Activated T-cell treated with anti-CD3 and anti-CD28 coated beads, Interleukin-2, amount 50 U/mL, for 24 hours (primary cell): ENCODE measurements at regions not wholly inside any gene's neighbourhood (a gene's known extent, or its start where the extent isn't known, plus 50 kb on each side); places are given as distances from the start of the nearest gene placed in this dataset.

Source experiments
- DNase-seq: peaks from one replicate; pipeline ENCODE4 v3.0.0-alpha.2; 2020
- H3K27ac Mint-ChIP-seq: 2 replicates; pipeline ENCODE4 v1.8.0; 2020; ENCODE audit warnings: mild to moderate bottlenecking, mixed read lengths
- H3K27me3 Mint-ChIP-seq: 2 replicates; pipeline ENCODE4 v1.8.0; 2020; ENCODE audit warnings: mixed read lengths
- H3K36me3 Mint-ChIP-seq: 2 replicates; pipeline ENCODE4 v1.8.0; 2020; ENCODE audit warnings: low read depth, mixed read lengths
- H3K4me1 Mint-ChIP-seq: 2 replicates; pipeline ENCODE4 v1.8.0; 2020; ENCODE audit warnings: low read depth, mixed read lengths
- H3K4me3 Mint-ChIP-seq: 2 replicates; pipeline ENCODE4 v1.8.0; 2020; ENCODE audit warnings: mild to moderate bottlenecking, moderate library complexity, mixed read lengths
- H3K9me3 Mint-ChIP-seq: 2 replicates; pipeline ENCODE4 v1.8.0; 2020; ENCODE audit warnings: mixed read lengths

- Mint-ChIP-seq H3K27ac (no peak overlapping the region), H3K36me3 (no peaks in the 10 kb centered on the region), H3K4me1 (no peaks in the 10 kb centered on the region), H3K4me3 (no peak overlapping the region), H3K27me3 (no peaks in the 10 kb centered on the region), H3K9me3 (peaks cover 2% of the 10 kb centered on the region)
- DNase-seq = no peak
Observed at GRCh38 chr5:125011947-125012346, 265.5 kb upstream of the ZNF608 start.

GRCh38 chr5:125012727-125013451 is 266.4 kb upstream of the ZNF608 start:
- Mint-ChIP-seq H3K4me1 (no peaks in the 10 kb centered on the region), H3K27ac (no peak overlapping the region), H3K9me3 (peaks cover 2% of the 10 kb centered on the region), H3K36me3 (no peaks in the 10 kb centered on the region), H3K27me3 (no peaks in the 10 kb centered on the region), H3K4me3 (no peak overlapping the region)
- no peak for DNase-seq

- Mint-ChIP-seq H3K27me3 (no peaks in the 10 kb centered on the region), H3K9me3 (peaks cover 2% of the 10 kb centered on the region), H3K27ac (no peak overlapping the region), H3K4me3 (no peak overlapping the region), H3K4me1 (no peaks in the 10 kb centered on the region), H3K36me3 (no peaks in the 10 kb centered on the region)
- no peak for DNase-seq
Observed at GRCh38 chr5:125014202-125014601, 267.8 kb upstream of the ZNF608 start.

GRCh38 chr5:125017796-125018195 is 271.4 kb upstream of the ZNF608 start:
- H3K27me3 Mint-ChIP-seq = no peaks in the 10 kb centered on the region
- H3K27ac Mint-ChIP-seq = no peak overlapping the region
- no peak overlapping the region for H3K4me3 Mint-ChIP-seq
- no peak for DNase-seq
- H3K9me3 Mint-ChIP-seq = no peaks in the 10 kb centered on the region
- H3K36me3 Mint-ChIP-seq = no peaks in the 10 kb centered on the region
- no peaks in the 10 kb centered on the region for H3K4me1 Mint-ChIP-seq

GRCh38 chr5:125023673-125024072 is 277.2 kb upstream of the ZNF608 start:
- DNase-seq = no peak
- H3K27me3 Mint-ChIP-seq = no peaks in the 10 kb centered on the region
- H3K4me3 Mint-ChIP-seq = no peak overlapping the region
- H3K9me3 Mint-ChIP-seq = no peaks in the 10 kb centered on the region
- no peak overlapping the region for H3K27ac Mint-ChIP-seq
- no peaks in the 10 kb centered on the region for H3K4me1 Mint-ChIP-seq
- H3K36me3 Mint-ChIP-seq = no peaks in the 10 kb centered on the region

GRCh38 chr5:125026867-125027731 is 280.7 kb upstream of the ZNF608 start:
- no peaks in the 10 kb centered on the region for H3K36me3 Mint-ChIP-seq
- no peak overlapping the region for H3K4me3 Mint-ChIP-seq
- H3K9me3 Mint-ChIP-seq = no peaks in the 10 kb centered on the region
- H3K4me1 Mint-ChIP-seq = no peaks in the 10 kb centered on the region
- DNase-seq = no peak
- H3K27ac Mint-ChIP-seq = no peak overlapping the region
- H3K27me3 Mint-ChIP-seq = no peaks in the 10 kb centered on the region

GRCh38 chr5:125032286-125032685 is 285.8 kb upstream of the ZNF608 start:
- Mint-ChIP-seq H3K9me3 (no peaks in the 10 kb centered on the region), H3K27me3 (no peaks in the 10 kb centered on the region), H3K36me3 (no peaks in the 10 kb centered on the region), H3K4me1 (no peaks in the 10 kb centered on the region), H3K4me3 (no peak overlapping the region), H3K27ac (no peak overlapping the region)
- DNase-seq = no peak

- H3K4me3 Mint-ChIP-seq = no peak overlapping the region
- no peaks in the 10 kb centered on the region for H3K36me3 Mint-ChIP-seq
- H3K27me3 Mint-ChIP-seq = no peaks in the 10 kb centered on the region
- H3K27ac Mint-ChIP-seq = no peak overlapping the region
- no peaks in the 10 kb centered on the region for H3K4me1 Mint-ChIP-seq
- H3K9me3 Mint-ChIP-seq = no peaks in the 10 kb centered on the region
- no peak for DNase-seq
Observed at GRCh38 chr5:125033602-125034001, 287.2 kb upstream of the ZNF608 start.

- no peaks in the 10 kb centered on the region for H3K4me1 Mint-ChIP-seq
- no peaks in the 10 kb centered on the region for H3K9me3 Mint-ChIP-seq
- no peaks in the 10 kb centered on the region for H3K27me3 Mint-ChIP-seq
- H3K27ac Mint-ChIP-seq = no peak overlapping the region
- no peak for DNase-seq
- no peaks in the 10 kb centered on the region for H3K36me3 Mint-ChIP-seq
- H3K4me3 Mint-ChIP-seq = no peak overlapping the region
Observed at GRCh38 chr5:125034331-125034730, 287.9 kb upstream of the ZNF608 start.

GRCh38 chr5:125036494-125036893 is 290.1 kb upstream of the ZNF608 start:
- Mint-ChIP-seq H3K36me3 (no peaks in the 10 kb centered on the region), H3K27me3 (no peaks in the 10 kb centered on the region), H3K4me1 (no peaks in the 10 kb centered on the region), H3K9me3 (no peaks in the 10 kb centered on the region), H3K27ac (no peak overlapping the region), H3K4me3 (no peak overlapping the region)
- DNase-seq = no peak

GRCh38 chr5:125037020-125037419 is 290.6 kb upstream of the ZNF608 start:
- no peaks in the 10 kb centered on the region for H3K36me3 Mint-ChIP-seq
- DNase-seq = no peak
- no peak overlapping the region for H3K4me3 Mint-ChIP-seq
- H3K4me1 Mint-ChIP-seq = no peaks in the 10 kb centered on the region
- no peak overlapping the region for H3K27ac Mint-ChIP-seq
- H3K9me3 Mint-ChIP-seq = no peaks in the 10 kb centered on the region
- H3K27me3 Mint-ChIP-seq = no peaks in the 10 kb centered on the region

- Mint-ChIP-seq H3K9me3 (no peaks in the 10 kb centered on the region), H3K4me1 (no peaks in the 10 kb centered on the region), H3K27me3 (no peaks in the 10 kb centered on the region), H3K27ac (no peak overlapping the region), H3K36me3 (no peaks in the 10 kb centered on the region), H3K4me3 (no peak overlapping the region)
- no peak for DNase-seq
Observed at GRCh38 chr5:125037530-125037929, 291.1 kb upstream of the ZNF608 start.

GRCh38 chr5:125038477-125038876 is 292.0 kb upstream of the ZNF608 start:
- Mint-ChIP-seq H3K27ac (no peak overlapping the region), H3K4me3 (no peak overlapping the region), H3K9me3 (no peaks in the 10 kb centered on the region), H3K4me1 (no peaks in the 10 kb centered on the region), H3K36me3 (no peaks in the 10 kb centered on the region), H3K27me3 (no peaks in the 10 kb centered on the region)
- no peak for DNase-seq

- no peak for DNase-seq
- Mint-ChIP-seq H3K27me3 (no peaks in the 10 kb centered on the region), H3K27ac (no peak overlapping the region), H3K36me3 (no peaks in the 10 kb centered on the region), H3K4me3 (no peak overlapping the region), H3K4me1 (no peaks in the 10 kb centered on the region), H3K9me3 (no peaks in the 10 kb centered on the region)
Observed at GRCh38 chr5:125041798-125042197, 295.4 kb upstream of the ZNF608 start.

GRCh38 chr5:125042261-125042890 is 295.9 kb upstream of the ZNF608 start:
- Mint-ChIP-seq H3K4me1 (no peaks in the 10 kb centered on the region), H3K4me3 (no peak overlapping the region), H3K36me3 (no peaks in the 10 kb centered on the region), H3K27me3 (no peaks in the 10 kb centered on the region), H3K27ac (no peak overlapping the region), H3K9me3 (no peaks in the 10 kb centered on the region)
- no peak for DNase-seq
